Frontal cortex (tissue), 3 donors: ENCODE measurements at regions not wholly inside any gene's neighbourhood (a gene's known extent, or its start where the extent isn't known, plus 50 kb on each side); places are given as distances from the start of the nearest gene placed in this dataset.
A peak's percentile ranks its signal among the peaks of the same experiment; 100 is the strongest.
"Not testable (repeated sequence)": the region's sequence is repeated elsewhere in the genome, so short reads cannot be mapped to it uniquely, and the experiment has no call there.

Experiments used
- DNase-seq, 2 donors: peaks; one replicate each; pipeline ENCODE4 v3.0.0; 2012; ENCODE audit warnings: low spot score in 2 of 2
- FAIRE-seq: peaks from 2 replicates; lab custom pipeline; 2012; peaks lifted over from hg19 to GRCh38; lab: Jason Lieb, UNC
- donor health status: control.
- donor health status: control.
- donor health status: control.

GRCh38 chr4:30116401-30116800 lies 603.8 kb upstream of the PCDH7 start:
- FAIRE-seq, result no peak

GRCh38 chr4:30117433-30117832 lies 602.7 kb upstream of the PCDH7 start:
- DNase-seq (no peak), FAIRE-seq (no peak)

More at GRCh38 chr4:30116401-30116800, 603.8 kb upstream of the PCDH7 start:
- DNase-seq, result no peak

- DNase-seq, result no peak
- FAIRE-seq, result no peak
Measured at GRCh38 chr4:30122711-30123110, 597.5 kb upstream of the PCDH7 start.

- FAIRE-seq, DNase-seq: not testable (repeated sequence)
Measured at GRCh38 chr4:30124621-30125020, 595.5 kb upstream of the PCDH7 start.

- DNase-seq (no peak), FAIRE-seq (peak; percentile 88)
Measured at GRCh38 chr4:30125868-30126267, 594.3 kb upstream of the PCDH7 start.

GRCh38 chr4:30126351-30126750 lies 593.8 kb upstream of the PCDH7 start:
- FAIRE-seq, result no peak
- DNase-seq, result no peak

- DNase-seq, FAIRE-seq: not testable (repeated sequence)
Measured at GRCh38 chr4:30148828-30149227, 571.3 kb upstream of the PCDH7 start.

- DNase-seq, FAIRE-seq: not testable (repeated sequence)
Measured at GRCh38 chr4:30149539-30149938, 570.6 kb upstream of the PCDH7 start.

- FAIRE-seq, result no peak
- no peak for DNase-seq
Measured at GRCh38 chr4:30153427-30153826, 566.7 kb upstream of the PCDH7 start.

GRCh38 chr4:30160140-30160539 lies 560.0 kb upstream of the PCDH7 start:
- no peak for DNase-seq
- FAIRE-seq, result no peak

- FAIRE-seq, result no peak
Measured at GRCh38 chr4:30172416-30172815, 547.8 kb upstream of the PCDH7 start.

GRCh38 chr4:30181512-30181911 lies 538.7 kb upstream of the PCDH7 start:
- DNase-seq, result no peak
- no peak for FAIRE-seq

More at GRCh38 chr4:30172416-30172815, 547.8 kb upstream of the PCDH7 start:
- DNase-seq, result no peak

GRCh38 chr4:30181918-30182317 lies 538.3 kb upstream of the PCDH7 start:
- DNase-seq (no peak), FAIRE-seq (no peak)

GRCh38 chr4:30182786-30183185 lies 537.4 kb upstream of the PCDH7 start:
- DNase-seq, result no peak
- no peak for FAIRE-seq

- no peak for FAIRE-seq
- DNase-seq, result no peak
Measured at GRCh38 chr4:30191902-30192301, 528.3 kb upstream of the PCDH7 start.

- FAIRE-seq (no peak), DNase-seq (no peak)
Measured at GRCh38 chr4:30207389-30207788, 512.8 kb upstream of the PCDH7 start.

- FAIRE-seq (no peak), DNase-seq (no peak)
Measured at GRCh38 chr4:30208731-30209435, 511.3 kb upstream of the PCDH7 start.

GRCh38 chr4:30215973-30216372 lies 504.2 kb upstream of the PCDH7 start:
- not testable (repeated sequence) for FAIRE-seq, DNase-seq

GRCh38 chr4:30245140-30245539 lies 475.0 kb upstream of the PCDH7 start:
- DNase-seq (no peak), FAIRE-seq (no peak)

- no peak for FAIRE-seq
Measured at GRCh38 chr4:30256116-30256832, 463.9 kb upstream of the PCDH7 start.

GRCh38 chr4:30258949-30259348 lies 461.2 kb upstream of the PCDH7 start:
- DNase-seq (no peak), FAIRE-seq (no peak)

More at GRCh38 chr4:30256116-30256832, 463.9 kb upstream of the PCDH7 start:
- no peak for DNase-seq
